Brain pericyte (primary cell): ENCODE measurements at regions not wholly inside any gene's neighbourhood (a gene's known extent, or its start where the extent isn't known, plus 50 kb on each side); places are given as distances from the start of the nearest gene placed in this dataset.

ENCODE experiments used
- DNase-seq: peaks from one replicate; pipeline ENCODE4 v3.0.0-alpha.2; 2012; ENCODE audit warnings: low read depth, low spot score

DNA sequence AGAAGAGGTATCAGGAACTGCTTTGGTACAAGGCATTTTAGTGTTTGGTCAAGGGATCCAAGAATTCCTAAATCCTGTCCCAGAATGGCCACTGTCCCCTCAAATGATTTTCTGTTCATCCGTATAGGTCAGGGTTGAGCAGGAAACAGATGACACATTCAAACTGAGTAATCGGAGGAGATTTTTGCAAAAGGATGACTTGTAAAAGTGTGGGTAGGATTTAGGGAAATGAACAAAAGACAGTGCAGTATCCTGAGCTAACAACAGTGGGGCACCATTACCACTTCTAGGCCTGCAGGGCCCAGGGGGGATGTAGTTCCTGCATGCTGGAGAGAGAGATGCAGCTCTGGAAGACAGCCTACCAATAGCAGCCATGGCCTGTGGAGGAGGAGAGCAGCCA lies 290.1 kb downstream of the ZSWIM6 start:
- no peak for DNase-seq

- DNase-seq: no peak
These were observed 291.5 kb downstream of the ZSWIM6 start for GRCh38 chr5:61623401-61624069.

- DNase-seq: no peak
These were observed 292.6 kb downstream of the ZSWIM6 start for GRCh38 chr5:61624553-61625136.

DNA sequence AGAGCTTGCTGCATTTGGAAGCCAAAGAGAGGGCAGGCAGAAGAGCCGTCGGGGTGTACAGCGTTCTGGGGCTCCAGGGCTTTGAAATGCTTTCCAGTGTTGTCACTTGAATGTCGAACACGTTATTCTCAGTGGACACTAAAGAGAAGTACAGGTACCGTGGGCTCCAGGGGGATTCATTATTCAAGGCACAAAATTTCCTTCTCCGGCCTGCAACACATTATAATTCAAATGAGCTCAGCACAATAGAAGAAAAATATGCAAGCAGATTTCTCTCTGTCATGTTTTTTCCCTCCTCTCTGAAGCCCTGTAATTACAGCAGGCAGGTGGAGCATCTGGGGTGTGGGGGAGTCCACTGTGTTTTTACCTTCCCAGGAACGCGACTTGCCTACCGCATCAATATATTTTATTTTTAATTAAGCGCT lies 293.1 kb downstream of the ZSWIM6 start:
- no peak for DNase-seq

GRCh38 chr5:61625681-61626621 lies 293.9 kb downstream of the ZSWIM6 start:
- no peak for DNase-seq

DNA sequence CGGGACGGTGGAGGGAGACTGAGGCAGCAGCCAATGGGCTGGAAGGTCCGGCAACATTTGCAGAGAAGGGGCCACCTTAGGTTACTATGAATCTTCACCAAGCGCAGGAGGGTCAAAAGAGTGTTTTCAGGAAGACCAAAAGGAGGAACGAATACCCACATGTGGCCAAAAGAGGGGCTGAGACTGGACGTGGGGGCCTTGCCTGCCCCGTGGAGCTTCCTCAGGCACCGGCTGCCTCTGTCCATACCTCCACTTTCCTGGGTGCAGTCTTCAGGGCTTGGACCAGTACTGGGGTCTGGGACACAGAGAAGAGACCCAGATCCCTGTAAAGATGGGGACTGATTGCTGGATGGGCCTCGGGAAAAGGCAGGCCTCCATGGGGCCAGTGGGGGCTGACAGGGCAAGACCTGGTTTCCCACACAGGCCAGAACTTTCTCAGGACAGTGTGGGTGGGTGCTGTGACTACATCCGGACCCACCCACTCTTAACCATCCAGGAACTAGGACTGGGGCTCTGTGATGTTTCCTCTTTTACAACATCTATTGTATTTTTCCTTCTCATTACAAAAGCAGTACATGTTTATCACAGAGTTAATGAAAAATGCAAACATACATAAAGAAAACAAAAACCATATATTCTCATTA lies 294.7 kb downstream of the ZSWIM6 start:
- DNase-seq: no peak

DNA sequence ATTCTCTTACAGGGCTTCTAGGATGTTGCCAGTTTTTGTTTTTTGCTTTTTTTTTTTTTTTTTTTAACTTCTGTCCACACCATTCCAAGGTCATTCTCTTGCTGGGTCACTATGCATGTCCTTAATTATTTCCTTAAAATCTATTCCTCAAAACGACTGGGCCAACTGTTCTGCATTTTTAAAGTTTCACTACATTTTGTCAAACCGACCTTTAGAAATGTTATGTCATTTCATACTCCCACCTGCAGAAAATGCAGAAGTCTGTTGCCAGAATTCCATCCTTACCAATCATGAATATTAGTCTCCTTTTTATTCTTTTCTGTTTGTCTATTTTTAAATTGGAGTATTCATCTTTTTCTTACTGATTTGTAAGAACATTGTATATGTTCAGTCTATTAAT lies 295.5 kb downstream of the ZSWIM6 start:
- no peak for DNase-seq

GRCh38 chr5:61630908-61631307 lies 298.9 kb downstream of the ZSWIM6 start:
- no peak for DNase-seq

DNA sequence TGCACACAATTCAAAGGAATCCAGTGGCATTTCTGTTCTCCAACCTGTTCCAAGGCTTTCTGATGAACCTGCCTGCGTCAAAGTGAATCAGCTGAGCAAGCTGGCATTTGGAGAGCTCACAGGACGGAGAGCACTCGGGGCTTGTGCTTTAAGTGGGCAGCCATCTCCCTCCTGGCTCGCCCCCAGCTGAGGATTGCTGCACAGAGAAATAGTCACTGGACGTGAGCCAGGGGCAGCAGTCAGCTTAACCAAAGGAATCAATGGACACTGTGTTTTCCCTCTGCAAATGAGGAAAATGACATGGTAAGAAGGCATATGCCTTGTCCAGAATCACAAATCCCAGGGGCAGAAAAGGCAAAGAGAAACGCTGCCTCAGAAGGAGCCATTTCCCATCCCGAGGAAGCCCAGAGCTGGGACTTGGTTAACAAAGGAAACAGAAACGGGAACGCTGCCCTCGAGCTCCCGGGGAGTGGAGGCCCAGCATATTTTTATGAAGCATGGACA lies 299.4 kb downstream of the ZSWIM6 start:
- DNase-seq: no peak

DNA sequence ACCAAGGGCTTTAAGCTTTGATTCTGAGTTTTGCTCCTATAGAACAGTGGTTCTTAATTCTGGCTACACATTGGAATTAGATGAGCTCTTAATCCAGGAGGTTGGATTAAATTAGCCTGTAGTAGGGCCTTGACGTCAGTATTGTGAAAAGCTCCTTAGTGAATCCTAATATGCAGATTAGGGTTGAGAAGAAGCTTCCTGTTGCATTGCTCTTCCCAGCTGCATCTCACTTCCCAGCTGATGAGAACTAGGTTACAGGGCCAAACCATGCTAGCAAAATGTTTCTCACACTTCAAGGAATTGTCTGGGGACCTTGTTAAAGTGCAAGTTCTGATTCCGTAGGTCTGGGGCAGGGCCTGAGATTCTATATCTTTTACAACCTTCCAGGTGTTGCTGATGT lies 300.0 kb downstream of the ZSWIM6 start:
- no peak for DNase-seq

GRCh38 chr5:61635271-61635670 lies 303.2 kb downstream of the ZSWIM6 start:
- DNase-seq: no peak

DNA sequence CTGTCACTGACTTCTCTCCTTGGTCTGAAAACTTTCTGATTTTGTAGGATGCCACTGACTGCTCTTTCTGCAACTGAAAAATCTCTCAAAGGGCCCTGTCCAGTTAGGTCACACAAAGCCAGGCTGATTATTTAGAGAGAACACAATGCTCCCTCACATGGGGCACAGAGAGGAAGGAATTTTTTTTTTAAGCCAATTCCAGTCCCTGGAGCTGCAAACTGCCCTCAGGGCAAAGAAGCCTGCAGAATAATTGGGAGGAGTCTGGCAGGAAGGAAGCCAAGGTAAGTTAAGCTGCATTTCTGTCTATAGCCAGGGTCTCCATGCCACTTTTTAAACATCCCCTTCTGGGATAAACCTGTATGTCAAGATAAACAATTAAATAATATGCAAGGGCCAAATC lies 305.5 kb downstream of the ZSWIM6 start:
- no peak for DNase-seq

GRCh38 chr5:61638476-61638875 lies 306.4 kb downstream of the ZSWIM6 start:
- no peak for DNase-seq

GRCh38 chr5:61640179-61641021 lies 308.3 kb downstream of the ZSWIM6 start:
- no peak for DNase-seq

DNA sequence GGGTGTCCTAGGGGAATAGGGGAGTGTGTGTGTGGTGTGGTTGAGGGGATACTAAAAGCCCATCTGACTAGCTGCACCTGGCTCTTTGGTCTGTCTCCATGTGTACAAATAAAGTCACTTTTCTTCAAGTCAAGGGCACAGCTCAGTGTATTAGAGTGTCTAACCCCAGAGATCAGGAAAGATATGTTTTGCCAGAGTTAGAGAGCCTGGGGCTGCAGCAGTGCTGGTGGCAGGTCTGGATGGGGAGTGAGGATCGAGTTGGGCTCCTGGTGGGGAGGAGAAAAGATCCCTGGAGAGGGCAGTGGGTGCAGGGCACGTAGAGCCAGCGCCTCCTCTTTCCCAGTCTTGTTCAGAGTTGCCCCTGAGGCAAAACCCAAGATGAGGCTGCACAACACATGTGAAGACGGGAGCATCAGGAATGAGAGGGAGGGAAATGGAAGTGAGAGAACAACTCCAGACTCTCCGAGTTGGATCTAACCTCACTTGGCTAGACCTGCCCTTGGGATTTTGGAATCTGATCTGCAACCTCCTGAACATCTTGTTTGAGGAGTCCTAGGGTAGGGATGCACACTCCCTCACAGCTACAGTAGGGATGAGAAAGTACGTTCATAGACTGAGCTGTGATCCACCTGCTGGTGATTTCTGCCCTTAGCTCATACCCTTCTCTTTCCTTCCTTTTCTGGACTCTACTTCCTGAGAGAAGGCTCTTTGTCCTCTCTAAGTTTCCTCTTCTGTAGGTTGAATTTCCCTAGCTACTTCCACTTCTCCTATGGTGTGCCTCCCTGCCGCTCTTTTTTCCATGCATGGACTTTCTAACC lies 309.9 kb downstream of the ZSWIM6 start:
- no peak for DNase-seq

DNA sequence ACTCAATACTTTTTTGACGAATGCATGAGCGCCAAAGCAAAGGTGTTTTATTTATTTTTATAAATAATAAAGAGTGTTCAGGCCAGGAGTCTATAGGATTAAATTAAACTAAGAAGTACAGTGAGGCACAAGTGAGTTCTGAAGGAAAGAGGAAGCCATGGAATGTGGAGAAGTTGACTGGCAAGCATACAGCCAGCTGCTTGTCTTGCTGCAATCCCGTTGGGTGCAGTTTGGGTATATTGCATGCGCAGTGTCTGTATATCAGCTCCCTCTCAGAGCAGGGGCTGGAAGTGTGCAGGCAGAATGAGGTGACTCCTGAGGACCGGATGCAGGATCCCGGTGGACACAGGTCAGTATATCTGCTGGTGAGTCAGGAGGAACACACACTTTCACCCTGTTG lies 315.6 kb downstream of the ZSWIM6 start:
- DNase-seq: no peak

DNA sequence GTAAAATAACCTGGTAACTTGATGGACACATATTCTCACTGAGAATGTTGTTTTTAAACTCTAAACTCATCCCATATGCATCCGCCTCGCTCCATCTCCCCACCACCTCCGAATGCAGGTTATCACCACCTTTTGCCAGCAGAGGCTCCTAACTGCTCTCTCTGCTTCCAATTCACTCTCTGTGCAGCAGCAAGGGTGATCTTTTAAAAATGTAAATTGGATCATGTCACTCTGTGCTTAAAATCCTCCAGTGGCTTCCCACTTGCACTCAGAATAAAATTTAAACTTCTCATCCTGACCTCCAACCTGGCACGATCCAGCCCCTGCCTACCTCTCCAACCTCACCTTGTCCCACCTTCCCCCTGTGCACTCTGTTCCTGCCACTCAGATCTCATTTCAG lies 317.2 kb downstream of the ZSWIM6 start:
- DNase-seq: no peak

DNA sequence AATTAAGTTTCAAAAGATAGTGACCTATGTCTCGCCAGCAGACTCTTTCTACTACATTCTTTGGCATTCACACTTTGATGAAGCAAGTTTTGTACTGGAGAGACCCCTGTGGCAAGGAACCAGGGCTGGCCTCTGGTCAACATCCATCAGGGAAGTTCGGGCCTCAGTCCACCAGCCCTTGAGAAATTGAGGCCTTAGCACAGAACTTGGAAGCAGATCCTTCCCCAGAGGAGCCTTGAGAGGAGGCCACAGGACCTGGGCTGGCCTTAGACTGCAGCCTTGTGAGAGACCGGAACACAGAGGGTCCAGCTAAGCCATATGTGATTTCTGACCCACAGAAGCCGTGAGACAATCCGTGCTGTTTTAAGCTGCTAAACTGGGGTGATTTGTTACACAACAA lies 317.9 kb downstream of the ZSWIM6 start:
- no peak for DNase-seq

- no peak for DNase-seq
These were observed 318.6 kb downstream of the ZSWIM6 start for GRCh38 chr5:61650661-61651060.

DNA sequence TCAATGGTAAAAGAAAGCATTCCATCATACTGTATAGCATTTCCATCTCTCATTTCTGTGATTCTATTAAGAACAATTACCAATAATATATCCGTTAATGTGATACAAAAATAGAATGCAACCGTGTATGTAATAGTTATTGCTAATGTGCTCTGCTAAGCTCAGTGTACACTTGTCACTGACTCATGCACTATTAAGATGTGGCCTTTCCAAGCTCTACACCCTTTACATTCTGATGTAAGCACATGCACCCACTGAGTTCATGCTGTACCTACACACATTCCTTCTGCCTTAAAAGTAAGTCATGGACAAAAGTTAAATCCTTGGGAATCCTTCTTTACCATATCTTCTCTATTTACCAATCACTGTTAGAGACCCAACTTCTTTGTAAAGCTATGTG lies 319.1 kb downstream of the ZSWIM6 start:
- no peak for DNase-seq
